Vagina (tissue), 2 donors: ENCODE measurements at regions not wholly inside any gene's neighbourhood (a gene's known extent, or its start where the extent isn't known, plus 50 kb on each side); places are given as distances from the start of the nearest gene placed in this dataset.

Experiments used
- POLR2A ChIP-seq, 2 donors: fragments of 450-650 bp; IDR thresholded peaks; one replicate each; pipeline ENCODE4 v1.6.1; 2017; ENCODE audit warnings: antibody characterized with exemption in 2 of 2, mild to moderate bottlenecking in 2 of 2, moderate library complexity in 2 of 2
- POLR2AphosphoS5 ChIP-seq, 2 donors: sonication (generic); formaldehyde crosslinking; IDR thresholded peaks; one replicate each; pipeline ENCODE4 v1.9.0; 2017; ENCODE audit warnings: antibody characterized with exemption in 2 of 2, mild to moderate bottlenecking in 2 of 2, low read depth in 1 of 2; ENCODE audit not compliant: insufficient read depth in 1 of 2
- TF ChIP-seq, protein P1 (sequence below), 3 experiments: fragments of 450-650 bp in 2 of 3; fragments of 200-600 bp in 1 of 3; sonication (generic) in 1 of 3; IDR thresholded peaks; one replicate each; pipeline ENCODE4 v1.5.1; 2017 to 2019; ENCODE audit warnings: antibody characterized with exemption in 3 of 3, mild to moderate bottlenecking in 2 of 3, moderate library complexity in 2 of 3

- TF ChIP-seq, protein P1, sequence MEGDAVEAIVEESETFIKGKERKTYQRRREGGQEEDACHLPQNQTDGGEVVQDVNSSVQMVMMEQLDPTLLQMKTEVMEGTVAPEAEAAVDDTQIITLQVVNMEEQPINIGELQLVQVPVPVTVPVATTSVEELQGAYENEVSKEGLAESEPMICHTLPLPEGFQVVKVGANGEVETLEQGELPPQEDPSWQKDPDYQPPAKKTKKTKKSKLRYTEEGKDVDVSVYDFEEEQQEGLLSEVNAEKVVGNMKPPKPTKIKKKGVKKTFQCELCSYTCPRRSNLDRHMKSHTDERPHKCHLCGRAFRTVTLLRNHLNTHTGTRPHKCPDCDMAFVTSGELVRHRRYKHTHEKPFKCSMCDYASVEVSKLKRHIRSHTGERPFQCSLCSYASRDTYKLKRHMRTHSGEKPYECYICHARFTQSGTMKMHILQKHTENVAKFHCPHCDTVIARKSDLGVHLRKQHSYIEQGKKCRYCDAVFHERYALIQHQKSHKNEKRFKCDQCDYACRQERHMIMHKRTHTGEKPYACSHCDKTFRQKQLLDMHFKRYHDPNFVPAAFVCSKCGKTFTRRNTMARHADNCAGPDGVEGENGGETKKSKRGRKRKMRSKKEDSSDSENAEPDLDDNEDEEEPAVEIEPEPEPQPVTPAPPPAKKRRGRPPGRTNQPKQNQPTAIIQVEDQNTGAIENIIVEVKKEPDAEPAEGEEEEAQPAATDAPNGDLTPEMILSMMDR (IDR thresholded peaks at IDR 0.05), result no peak
- TF ChIP-seq POLR2A (IDR thresholded peaks at IDR 0.05) (no peak), POLR2AphosphoS5 (IDR thresholded peaks at IDR 0.05; ENCODE audit: insufficient read depth in 1 of 2, low read depth in 1 of 2) (no peak)
Observed at GRCh38 chr5:82909771-82910170, 167.4 kb downstream of the TMEM167A start.
